Transverse colon (tissue), 4 donors: ENCODE measurements at regions not wholly inside any gene's neighbourhood (a gene's known extent, or its start where the extent isn't known, plus 50 kb on each side); places are given as distances from the start of the nearest gene placed in this dataset.

Source experiments
- POLR2A ChIP-seq: fragments of 450-650 bp; IDR thresholded peaks from one replicate; pipeline ENCODE4 v1.6.1; 2016; ENCODE audit warnings: antibody characterized with exemption, mild to moderate bottlenecking, moderate library complexity
- POLR2AphosphoS5 ChIP-seq, 3 donors: sonication (generic); formaldehyde crosslinking; IDR thresholded peaks; one replicate each; pipeline ENCODE4 v1.6.1; 2016; ENCODE audit warnings: antibody characterized with exemption in 3 of 3
- TF ChIP-seq, protein P1 (sequence below), 5 experiments: fragments of 200-600 bp in 3 of 5; fragments of 450-650 bp in 2 of 5; sonication (generic) in 3 of 5; IDR thresholded peaks; 1 replicate in 2 of 5; 2 replicates in 3 of 5; pipeline ENCODE4 v1.5.1; 2016 to 2017; ENCODE audit warnings: antibody characterized with exemption in 5 of 5, inconsistent platforms in 3 of 5, mild to moderate bottlenecking in 2 of 5, moderate library complexity in 1 of 5

DNA sequence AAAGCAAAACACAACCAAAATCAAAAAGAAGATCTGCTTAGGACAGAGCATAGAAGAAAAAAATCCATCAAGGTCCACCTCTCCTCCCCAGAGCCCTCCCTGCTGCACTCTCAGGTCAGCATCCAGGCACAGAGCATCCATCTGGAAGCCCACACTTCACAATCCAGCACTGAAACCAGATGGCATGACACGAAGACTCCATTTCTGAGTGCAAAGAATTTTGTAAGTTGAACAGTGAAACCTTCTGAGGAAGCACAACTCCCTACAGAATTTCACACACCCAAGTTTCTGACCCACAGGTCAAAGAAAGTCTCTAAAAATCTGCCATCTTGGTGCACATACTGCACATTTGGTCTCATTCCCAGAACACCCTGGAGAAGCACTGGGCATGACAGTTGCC is 128.8 kb upstream of the STXBP5 start:
- TF ChIP-seq, protein P1, sequence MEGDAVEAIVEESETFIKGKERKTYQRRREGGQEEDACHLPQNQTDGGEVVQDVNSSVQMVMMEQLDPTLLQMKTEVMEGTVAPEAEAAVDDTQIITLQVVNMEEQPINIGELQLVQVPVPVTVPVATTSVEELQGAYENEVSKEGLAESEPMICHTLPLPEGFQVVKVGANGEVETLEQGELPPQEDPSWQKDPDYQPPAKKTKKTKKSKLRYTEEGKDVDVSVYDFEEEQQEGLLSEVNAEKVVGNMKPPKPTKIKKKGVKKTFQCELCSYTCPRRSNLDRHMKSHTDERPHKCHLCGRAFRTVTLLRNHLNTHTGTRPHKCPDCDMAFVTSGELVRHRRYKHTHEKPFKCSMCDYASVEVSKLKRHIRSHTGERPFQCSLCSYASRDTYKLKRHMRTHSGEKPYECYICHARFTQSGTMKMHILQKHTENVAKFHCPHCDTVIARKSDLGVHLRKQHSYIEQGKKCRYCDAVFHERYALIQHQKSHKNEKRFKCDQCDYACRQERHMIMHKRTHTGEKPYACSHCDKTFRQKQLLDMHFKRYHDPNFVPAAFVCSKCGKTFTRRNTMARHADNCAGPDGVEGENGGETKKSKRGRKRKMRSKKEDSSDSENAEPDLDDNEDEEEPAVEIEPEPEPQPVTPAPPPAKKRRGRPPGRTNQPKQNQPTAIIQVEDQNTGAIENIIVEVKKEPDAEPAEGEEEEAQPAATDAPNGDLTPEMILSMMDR (IDR thresholded peaks at IDR 0.05): no peak
- no peak for TF ChIP-seq POLR2A
- no peak for TF ChIP-seq POLR2AphosphoS5 (IDR thresholded peaks at IDR 0.05)
